PFSK-1 (cell line): ENCODE measurements at regions not wholly inside any gene's neighbourhood (a gene's known extent, or its start where the extent isn't known, plus 50 kb on each side); places are given as distances from the start of the nearest gene placed in this dataset.

Experiments used
- POLR2AphosphoS5 ChIP-seq: IDR thresholded peaks from 2 replicates; pipeline ENCODE4 v1.6.1; 2012; ENCODE audit warnings: low read depth, mild to moderate bottlenecking, control low read depth, low read length, moderate library complexity
- SIN3A ChIP-seq: IDR thresholded peaks from 2 replicates; pipeline ENCODE4 v1.6.1; 2012; ENCODE audit warnings: mild to moderate bottlenecking, low read length, moderate library complexity, borderline replicate concordance; ENCODE audit not compliant: insufficient read depth
- TAF1 ChIP-seq: IDR thresholded peaks from 2 replicates; pipeline ENCODE4 v1.6.1; 2012; ENCODE audit warnings: low read length, control low read depth, borderline replicate concordance; ENCODE audit not compliant: insufficient read depth

- no peak for TF ChIP-seq TAF1
- no peak for TF ChIP-seq SIN3A
- no peak for TF ChIP-seq POLR2AphosphoS5
Measured at GRCh38 chr21:19018529-19018928, 614.9 kb upstream of the TMPRSS15 start.
